ENCODE measurements at regions not wholly inside any gene's neighbourhood (a gene's known extent, or its start where the extent isn't known, plus 50 kb on each side); places are given as distances from the start of the nearest gene placed in this dataset.

GRCh38 chr15:58331913-58332675 is 99.7 kb upstream of the LIPC start (continued):
- TF ChIP-seq ZNF275 (CRISPR knock-in tag; IDR thresholded peaks at IDR 0.05; ENCODE audit: borderline replicate concordance) (no peak), SNAPC5 (CRISPR knock-in tag; IDR thresholded peaks at IDR 0.05; ENCODE audit: borderline replicate concordance) (no peak), ZBTB46 (CRISPR knock-in tag; IDR thresholded peaks at IDR 0.05; ENCODE audit: borderline replicate concordance) (no peak), ZNF7 (CRISPR knock-in tag; IDR thresholded peaks at IDR 0.05) (no peak), ZXDC (CRISPR knock-in tag; IDR thresholded peaks at IDR 0.05) (no peak), PAF1 (CRISPR knock-in tag; IDR thresholded peaks at IDR 0.05) (no peak), RBAK (CRISPR knock-in tag; IDR thresholded peaks at IDR 0.05) (peak; percentile 40; the same call in 1 of the 2 replicates), ZNF746 (CRISPR knock-in tag; IDR thresholded peaks at IDR 0.05) (peak; percentile 29; the same call in 1 of the 2 replicates), ZNF30 (CRISPR knock-in tag; IDR thresholded peaks at IDR 0.05) (no peak), ZNF124 (CRISPR knock-in tag; IDR thresholded peaks at IDR 0.05) (no peak), SNAI1 (CRISPR knock-in tag; IDR thresholded peaks at IDR 0.05; ENCODE audit: borderline replicate concordance) (no peak), TSC22D2 (CRISPR knock-in tag; IDR thresholded peaks at IDR 0.05; ENCODE audit: borderline replicate concordance) (no peak), CREB1 (IDR thresholded peaks at IDR 0.05) (peak; percentile 91), CREB1 (CRISPR knock-in tag; IDR thresholded peaks at IDR 0.05) (peak; percentile 86), RCOR2 (CRISPR knock-in tag; IDR thresholded peaks at IDR 0.05) (no peak), ZNF274 (CRISPR knock-in tag; IDR thresholded peaks at IDR 0.05) (no peak), ZNF331 (CRISPR knock-in tag; IDR thresholded peaks at IDR 0.05) (no peak), NFE2L2 (IDR thresholded peaks at IDR 0.05; ENCODE audit: low read length) (peak; percentile 53; the same call in 1 of the 2 replicates), ATF7-NPFF (CRISPR knock-in tag; IDR thresholded peaks at IDR 0.05; ENCODE audit: low read depth) (no peak), STAG1 (CRISPR knock-in tag; IDR thresholded peaks at IDR 0.05) (no peak), ZNF343 (CRISPR knock-in tag; IDR thresholded peaks at IDR 0.05) (no peak), HOXA5 (CRISPR knock-in tag; IDR thresholded peaks at IDR 0.05) (no peak), THRA (CRISPR knock-in tag; IDR thresholded peaks at IDR 0.05; ENCODE audit: borderline replicate concordance) (peak; percentile 28; the same call in 1 of the 2 replicates)
